ENCODE measurements at regions not wholly inside any gene's neighbourhood (a gene's known extent, or its start where the extent isn't known, plus 50 kb on each side); places are given as distances from the start of the nearest gene placed in this dataset.

- no peak for TF ChIP-seq CTCF (IDR thresholded peaks at IDR 0.05; ENCODE audit: insufficient read depth, low read depth, low read length, missing control alignments)
- no peak overlapping the region for H3K4me3 ChIP-seq (ENCODE audit: low read depth, low read length)
- DNase-seq (ENCODE audit: low read depth) = no peak
These were observed 67.8 kb upstream of the ARHGAP32 start for GRCh38 chr11:129259931-129260348.

- no peak for DNase-seq (ENCODE audit: low read depth)
- H3K4me3 ChIP-seq (ENCODE audit: low read depth, low read length) = no peak overlapping the region
- no peak for TF ChIP-seq CTCF (IDR thresholded peaks at IDR 0.05; ENCODE audit: insufficient read depth, low read depth, low read length, missing control alignments)
These were observed 66.1 kb upstream of the ARHGAP32 start for GRCh38 chr11:129258205-129258604.

GRCh38 chr11:129257512-129257911, 65.4 kb upstream of the ARHGAP32 start:
- TF ChIP-seq CTCF (IDR thresholded peaks at IDR 0.05; ENCODE audit: insufficient read depth, low read depth, low read length, missing control alignments) = no peak
- no peak overlapping the region for H3K4me3 ChIP-seq (ENCODE audit: low read depth, low read length)
- DNase-seq (ENCODE audit: low read depth) = no peak

GRCh38 chr11:129252621-129253020, 60.5 kb upstream of the ARHGAP32 start:
- no peak for TF ChIP-seq CTCF (IDR thresholded peaks at IDR 0.05; ENCODE audit: insufficient read depth, low read depth, low read length, missing control alignments)
- no peak for DNase-seq (ENCODE audit: low read depth)
- no peak overlapping the region for H3K4me3 ChIP-seq (ENCODE audit: low read depth, low read length)

- TF ChIP-seq CTCF (IDR thresholded peaks at IDR 0.05; ENCODE audit: insufficient read depth, low read depth, low read length, missing control alignments) = no peak
- H3K4me3 ChIP-seq (ENCODE audit: low read depth, low read length) = no peak overlapping the region
- DNase-seq (ENCODE audit: low read depth) = no peak
These were observed 58.9 kb upstream of the ARHGAP32 start for GRCh38 chr11:129251067-129251466.

GRCh38 chr11:129249923-129250322, 57.8 kb upstream of the ARHGAP32 start:
- H3K4me3 ChIP-seq (ENCODE audit: low read depth, low read length) = no peak overlapping the region
- no peak for DNase-seq (ENCODE audit: low read depth)
- TF ChIP-seq CTCF (IDR thresholded peaks at IDR 0.05; ENCODE audit: insufficient read depth, low read depth, low read length, missing control alignments) = no peak

GRCh38 chr11:129249351-129249750, 57.2 kb upstream of the ARHGAP32 start:
- no peak for TF ChIP-seq CTCF (IDR thresholded peaks at IDR 0.05; ENCODE audit: insufficient read depth, low read depth, low read length, missing control alignments)
- H3K4me3 ChIP-seq (ENCODE audit: low read depth, low read length) = no peak overlapping the region
- no peak for DNase-seq (ENCODE audit: low read depth)
